H1 (cell line): ENCODE measurements at regions not wholly inside any gene's neighbourhood (a gene's known extent, or its start where the extent isn't known, plus 50 kb on each side); places are given as distances from the start of the nearest gene placed in this dataset.

ENCODE experiments used
- BRCA1 ChIP-seq: IDR thresholded peaks from 2 replicates; pipeline ENCODE4 v1.6.1; 2012; ENCODE audit warnings: low read depth, low read length, improper control_type of control experiment
- MAFK ChIP-seq: IDR thresholded peaks from 2 replicates; pipeline ENCODE4 v1.6.1; 2012; ENCODE audit warnings: low read depth, mild to moderate bottlenecking, improper control_type of control experiment, low read length

DNA sequence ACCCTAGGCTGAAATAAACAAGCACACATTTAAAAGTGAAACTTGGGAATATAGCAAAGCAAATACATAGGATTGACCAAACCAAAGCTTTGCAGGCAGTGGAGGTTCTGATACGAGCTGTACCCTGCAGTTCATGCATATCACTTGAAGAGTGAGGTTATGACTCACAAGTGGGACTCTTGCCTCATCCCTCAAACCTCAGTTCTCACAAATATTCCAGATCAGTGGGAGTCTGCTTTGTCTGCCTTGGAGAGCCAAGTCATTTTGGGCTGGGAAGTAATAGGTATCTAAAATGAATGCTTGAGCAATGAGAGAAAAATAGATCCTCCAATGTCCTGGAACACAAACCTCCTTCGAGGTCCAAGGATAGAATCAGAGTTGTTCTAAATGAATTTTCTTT is 116.4 kb downstream of the LRIG3 start (continued):
- TF ChIP-seq MAFK (no peak), BRCA1 (no peak)
